SK-N-SH (cell line): ENCODE measurements at regions not wholly inside any gene's neighbourhood (a gene's known extent, or its start where the extent isn't known, plus 50 kb on each side); places are given as distances from the start of the nearest gene placed in this dataset.

Experiments
- CTCF ChIA-PET: fragments of 300-600, 350-600 bp; formaldehyde crosslinking; extraction: SDS; loops from one replicate; lab custom pipeline; 2021; lab: Yijun Ruan, JAX
- POLR2A ChIA-PET: fragments of 350-600 bp; sonication (Branson Sonifier 250); formaldehyde crosslinking; extraction: SDS; loops from one replicate; lab custom pipeline; 2020; ENCODE audit warnings: antibody characterized with exemption, inconsistent platforms; lab: Yijun Ruan, JAX
- DNase-seq: peaks from one replicate; pipeline ENCODE4 v3.0.0; 2012
- H2AFZ ChIP-seq: fragments of 200-600 bp; sonication (generic); 2 replicates; pipeline ENCODE4 v1.8.1; 2016; ENCODE audit warnings: antibody characterized with exemption, mild to moderate bottlenecking, low read depth
- H3F3A ChIP-seq: fragments of 200-600 bp; sonication (generic); replicated peaks from 2 replicates; pipeline ENCODE3; 2016; ENCODE audit warnings: antibody characterized with exemption, mild to moderate bottlenecking; ENCODE audit not compliant: insufficient read depth
- H3K27ac ChIP-seq, 2 experiments: fragments of 200-500 bp in 1 of 2; fragments of 200-600 bp in 1 of 2; sonication (Bioruptor generic) in 1 of 2; sonication (generic), shearing (Covaris generic) in 1 of 2; 2 replicates each; pipeline versions ENCODE4 v1.5.1 to v1.6.1; 2014 to 2016; ENCODE audit warnings: low read depth in 2 of 2, inconsistent platforms in 1 of 2, low read length in 1 of 2, mild to moderate bottlenecking in 1 of 2, mixed read lengths in 1 of 2
- H3K27me3 ChIP-seq: fragments of 200-600 bp; sonication (generic), shearing (Covaris generic); 2 replicates; pipeline ENCODE4 v1.6.1; 2016; ENCODE audit warnings: mixed run types; ENCODE audit not compliant: insufficient read depth
- H3K36me3 ChIP-seq, 2 experiments: fragments of 200-500 bp in 1 of 2; fragments of 200-600 bp in 1 of 2; sonication (Bioruptor generic) in 1 of 2; sonication (generic) in 1 of 2; replicated peaks in 1 of 2; 2 replicates each; pipeline versions ENCODE3 to v1.5.1; 2014 to 2016; ENCODE audit warnings: low read length in 1 of 2, mild to moderate bottlenecking in 1 of 2; ENCODE audit not compliant: insufficient read depth in 2 of 2, control insufficient read depth in 1 of 2
- H3K4me1 ChIP-seq, 2 experiments: fragments of 200-500 bp in 1 of 2; fragments of 200-600 bp in 1 of 2; sonication (Bioruptor generic) in 1 of 2; sonication (generic), shearing (Covaris generic) in 1 of 2; 2 replicates each; pipeline versions ENCODE4 v1.5.1 to v1.6.1; 2014 to 2016; ENCODE audit warnings: low read depth in 1 of 2, low read length in 1 of 2, mixed run types in 1 of 2; ENCODE audit not compliant: insufficient read depth in 2 of 2, control insufficient read depth in 1 of 2
- H3K4me2 ChIP-seq: fragments of 200-600 bp; sonication (generic), shearing (Covaris generic); 2 replicates; pipeline ENCODE4 v1.6.1; 2017; ENCODE audit warnings: mixed run types
- H3K4me3 ChIP-seq, 2 experiments: fragments of 200-500 bp in 1 of 2; fragments of 200-600 bp in 1 of 2; sonication (Bioruptor generic) in 1 of 2; sonication (generic), shearing (Covaris generic) in 1 of 2; 2 replicates each; pipeline versions ENCODE4 v1.5.1 to v1.8.1; 2014 to 2016; ENCODE audit warnings: low read depth in 2 of 2, inconsistent platforms in 1 of 2, low read length in 1 of 2, mild to moderate bottlenecking in 1 of 2, mixed read lengths in 1 of 2, moderate library complexity in 1 of 2
- H3K79me2 ChIP-seq: fragments of 200-600 bp; sonication (generic); 2 replicates; pipeline ENCODE4 v1.8.1; 2017; ENCODE audit warnings: mild to moderate bottlenecking; ENCODE audit not compliant: insufficient read depth
- H3K9ac ChIP-seq: fragments of 200-600 bp; sonication (generic); 2 replicates; pipeline ENCODE4 v1.6.1; 2017; ENCODE audit warnings: mixed run types
- H3K9me2 ChIP-seq: fragments of 200-600 bp; sonication (generic); 2 replicates; pipeline ENCODE4 v1.6.1; 2017; ENCODE audit warnings: mixed run types
- H3K9me3 ChIP-seq: fragments of 200-600 bp; sonication (generic); 2 replicates; pipeline ENCODE4 v1.6.1; 2017; ENCODE audit warnings: mixed run types, mild to moderate bottlenecking, moderate library complexity
- H4K20me1 ChIP-seq: fragments of 200-600 bp; sonication (generic); 2 replicates; pipeline ENCODE4 v1.6.1; 2017; ENCODE audit warnings: mild to moderate bottlenecking, mixed run types; ENCODE audit not compliant: insufficient read depth
- CHD2 ChIP-seq: fragments of 150-350 bp; IDR thresholded peaks from 2 replicates; pipeline ENCODE4 v1.6.1; 2018; ENCODE audit warnings: low read length; ENCODE audit not compliant: partially characterized antibody
- CTCF ChIP-seq: fragments of 200-600 bp; sonication (generic); IDR thresholded peaks from 2 replicates; pipeline ENCODE4 v1.6.1; 2017; ENCODE audit warnings: antibody characterized with exemption, mild to moderate bottlenecking, moderate library complexity
- ELF1 ChIP-seq: IDR thresholded peaks from 2 replicates; pipeline ENCODE4 v1.4.0; 2012
- EZH2phosphoT487 ChIP-seq: fragments of 200-600 bp; sonication (generic); IDR thresholded peaks from 2 replicates; pipeline ENCODE4 v1.6.1; 2017; ENCODE audit warnings: low read depth, mixed run types, mild to moderate bottlenecking, antibody characterized with exemption, moderate library complexity, borderline replicate concordance
- FOSL2 ChIP-seq: IDR thresholded peaks from 2 replicates; pipeline ENCODE4 v1.4.0; 2012; ENCODE audit warnings: low read depth, mild to moderate bottlenecking, moderate library complexity, borderline replicate concordance
- FOXJ3 ChIP-seq: sonication (generic); formaldehyde crosslinking; IDR thresholded peaks from 2 replicates; pipeline ENCODE4 v1.5.1; 2020; ENCODE audit warnings: mild to moderate bottlenecking, missing genetic modification reagents
- MEF2A ChIP-seq: IDR thresholded peaks from 2 replicates; pipeline ENCODE4 v1.4.0; 2012; ENCODE audit warnings: low read depth, borderline replicate concordance
- NFIC ChIP-seq: IDR thresholded peaks from 2 replicates; pipeline ENCODE4 v1.4.0; 2012; ENCODE audit warnings: borderline replicate concordance
- NRF1 ChIP-seq: IDR thresholded peaks from 2 replicates; pipeline ENCODE4 v1.6.1; 2012; ENCODE audit warnings: low read depth, mild to moderate bottlenecking, low read length
- RCOR1 ChIP-seq: fragments of 150-350 bp; IDR thresholded peaks from 2 replicates; pipeline ENCODE4 v1.6.1; 2017; ENCODE audit warnings: antibody characterized with exemption, low read length
- RFX5 ChIP-seq: IDR thresholded peaks from 2 replicates; pipeline ENCODE4 v1.6.1; 2012; ENCODE audit warnings: mild to moderate bottlenecking, improper control_type of control experiment, low read length
- RXRA ChIP-seq: IDR thresholded peaks from 2 replicates; pipeline ENCODE4 v1.4.0; 2012; ENCODE audit warnings: low read depth, mild to moderate bottlenecking, borderline replicate concordance
- SIN3A ChIP-seq: IDR thresholded peaks from 2 replicates; pipeline ENCODE4 v1.6.1; 2012; ENCODE audit warnings: low read depth, mild to moderate bottlenecking, low read length, moderate library complexity, borderline replicate concordance
- TAF1 ChIP-seq: IDR thresholded peaks from 2 replicates; pipeline ENCODE4 v1.6.1; 2012; ENCODE audit warnings: low read depth, mild to moderate bottlenecking, low read length, moderate library complexity, borderline replicate concordance
- TCF12 ChIP-seq: IDR thresholded peaks from 2 replicates; pipeline ENCODE4 v1.4.0; 2012
- TEAD4 ChIP-seq: IDR thresholded peaks from 2 replicates; pipeline ENCODE4 v1.4.0; 2012; ENCODE audit warnings: mild to moderate bottlenecking, borderline replicate concordance; ENCODE audit not compliant: insufficient read depth
- USF2 ChIP-seq: fragments of 150-350 bp; IDR thresholded peaks from 2 replicates; pipeline ENCODE4 v1.6.1; 2017; ENCODE audit warnings: antibody characterized with exemption, low read length, low read depth, borderline replicate concordance
- WGBS: methylation state at CpG from one replicate; pipeline ENCODE4 v1.1.6; 2017; ENCODE audit warnings: low lambda C conversion rate; 5-methylcytosine and 5-hydroxymethylcytosine counted together
- TF ChIP-seq, protein P1 (sequence below): IDR thresholded peaks from 2 replicates; pipeline ENCODE4; 2012
- TF ChIP-seq, protein P2 (sequence below): IDR thresholded peaks from 2 replicates; pipeline ENCODE4 v1.4.0; 2012; ENCODE audit warnings: low read depth

- TF ChIP-seq CTCF, result no peak
These were observed 286.3 kb upstream of the AGA start (continued) for GRCh38 chr4:177728361-177729152.

DNA sequence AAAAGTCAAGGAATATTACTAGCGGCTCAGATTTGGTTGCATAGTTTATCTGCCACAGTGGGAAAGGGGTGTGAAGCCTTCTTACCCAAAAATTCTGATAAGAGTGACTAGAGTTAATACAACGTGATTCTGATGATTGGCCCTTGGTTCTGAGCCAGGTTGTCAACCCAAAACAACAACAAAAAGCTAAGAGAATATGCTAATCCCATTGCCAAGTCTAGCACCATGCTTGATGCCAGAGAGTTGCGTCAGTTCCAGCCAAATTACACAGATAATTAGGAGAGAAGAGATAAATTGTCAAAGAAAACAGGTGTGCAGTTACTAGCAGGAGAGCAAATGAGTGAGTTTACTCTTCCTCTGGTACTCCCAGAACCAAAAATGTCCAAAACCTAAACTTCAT lies 287.4 kb upstream of the AGA start:
- H4K20me1 ChIP-seq, result no peaks in the 10 kb centered on the region
- H3K79me2 ChIP-seq, result no peaks in the 10 kb centered on the region
- H3K4me3 ChIP-seq, result no peak overlapping the region
- ChIA-PET POLR2A (no interaction called here), CTCF (no interaction called here)
- H3K4me2 ChIP-seq, result no peak overlapping the region
- no peak overlapping the region for H3K9ac ChIP-seq
- 14% methylated on average over 3 of the region's 3 CpGs for WGBS
- TF ChIP-seq TCF12 (no peak), SIN3A (no peak), EZH2phosphoT487 (no peak), NRF1 (no peak), NFIC (no peak), ELF1 (no peak), MEF2A (no peak), TEAD4 (no peak), USF2 (no peak), TAF1 (no peak), RCOR1 (no peak), RXRA (no peak), CHD2 (no peak), RFX5 (no peak), FOSL2 (no peak), FOXJ3 (no peak)
- TF ChIP-seq, protein P1, sequence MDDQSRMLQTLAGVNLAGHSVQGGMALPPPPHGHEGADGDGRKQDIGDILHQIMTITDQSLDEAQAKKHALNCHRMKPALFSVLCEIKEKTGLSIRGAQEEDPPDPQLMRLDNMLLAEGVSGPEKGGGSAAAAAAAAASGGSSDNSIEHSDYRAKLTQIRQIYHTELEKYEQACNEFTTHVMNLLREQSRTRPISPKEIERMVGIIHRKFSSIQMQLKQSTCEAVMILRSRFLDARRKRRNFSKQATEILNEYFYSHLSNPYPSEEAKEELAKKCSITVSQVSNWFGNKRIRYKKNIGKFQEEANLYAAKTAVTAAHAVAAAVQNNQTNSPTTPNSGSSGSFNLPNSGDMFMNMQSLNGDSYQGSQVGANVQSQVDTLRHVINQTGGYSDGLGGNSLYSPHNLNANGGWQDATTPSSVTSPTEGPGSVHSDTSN, result no peak
- TF ChIP-seq, protein P2, sequence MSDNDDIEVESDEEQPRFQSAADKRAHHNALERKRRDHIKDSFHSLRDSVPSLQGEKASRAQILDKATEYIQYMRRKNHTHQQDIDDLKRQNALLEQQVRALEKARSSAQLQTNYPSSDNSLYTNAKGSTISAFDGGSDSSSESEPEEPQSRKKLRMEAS, result no peak
- no peak for DNase-seq
- H3F3A ChIP-seq, result no peaks in the 10 kb centered on the region
- no peaks in the 10 kb centered on the region; a peak in 1 of 4 replicates for H3K4me1 ChIP-seq
- peaks cover 2% of the 10 kb centered on the region; the same call in 1 of the 2 replicates for H3K27me3 ChIP-seq
- H3K9me2 ChIP-seq, result no peaks in the 10 kb centered on the region
- no peaks in the 10 kb centered on the region for H3K9me3 ChIP-seq
- H2AFZ ChIP-seq, result no peak overlapping the region
- H3K27ac ChIP-seq, result no peak overlapping the region
- H3K36me3 ChIP-seq, result no peaks in the 10 kb centered on the region
